GM19324 (cell line): ENCODE measurements at regions not wholly inside any gene's neighbourhood (a gene's known extent, or its start where the extent isn't known, plus 50 kb on each side); places are given as distances from the start of the nearest gene placed in this dataset.
"Not testable (repeated sequence)": the region's sequence is repeated elsewhere in the genome, so short reads cannot be mapped to it uniquely, and the experiment has no call there.

Source experiments
- ATAC-seq: cut with Tn5 transposase; IDR thresholded peaks from one replicate; pipeline ENCODE4 v1.9.1; 2021; ENCODE audit warnings: mild to moderate bottlenecking, moderate library complexity; ENCODE audit not compliant: unreplicated experiment, low FRiP score

DNA sequence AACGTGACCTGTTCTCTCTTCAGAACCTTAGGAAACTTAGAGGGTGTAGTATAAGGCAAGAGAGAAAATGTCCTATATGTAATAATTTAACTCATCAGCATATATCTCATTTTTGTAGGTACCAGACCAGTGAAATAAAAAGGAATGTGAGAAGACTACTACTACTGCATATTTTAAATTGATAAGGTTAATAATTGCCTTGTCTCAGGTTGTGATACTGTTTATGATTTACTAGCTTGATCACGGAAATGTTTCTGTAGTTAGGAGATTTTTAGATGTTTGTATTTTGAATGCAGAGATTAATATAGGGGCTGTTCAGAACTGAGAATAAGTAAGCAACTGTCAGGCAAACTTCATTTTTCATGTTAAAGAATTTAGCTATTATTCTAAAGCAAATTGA lies 1563.4 kb downstream of the C4orf33 start:
- ATAC-seq, result no peak

DNA sequence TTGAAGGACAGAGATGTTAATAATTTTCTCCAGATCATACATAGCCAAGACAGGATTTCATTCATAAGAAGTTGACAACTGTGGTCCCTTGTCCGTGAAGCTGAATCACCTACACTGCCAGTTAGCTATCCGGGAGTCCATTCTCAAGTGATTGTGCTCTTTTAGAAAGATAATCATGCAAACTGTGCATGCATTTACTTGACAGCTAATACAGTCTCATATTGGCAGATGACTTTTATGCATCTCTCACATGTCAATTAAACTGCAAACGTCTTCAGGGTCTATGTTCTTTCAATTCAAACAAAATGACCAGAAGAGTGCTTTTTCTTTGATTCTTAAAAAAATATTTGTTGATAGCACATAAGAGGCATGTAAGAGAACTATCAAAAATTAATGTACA lies 1572.9 kb downstream of the C4orf33 start:
- no peak for ATAC-seq

DNA sequence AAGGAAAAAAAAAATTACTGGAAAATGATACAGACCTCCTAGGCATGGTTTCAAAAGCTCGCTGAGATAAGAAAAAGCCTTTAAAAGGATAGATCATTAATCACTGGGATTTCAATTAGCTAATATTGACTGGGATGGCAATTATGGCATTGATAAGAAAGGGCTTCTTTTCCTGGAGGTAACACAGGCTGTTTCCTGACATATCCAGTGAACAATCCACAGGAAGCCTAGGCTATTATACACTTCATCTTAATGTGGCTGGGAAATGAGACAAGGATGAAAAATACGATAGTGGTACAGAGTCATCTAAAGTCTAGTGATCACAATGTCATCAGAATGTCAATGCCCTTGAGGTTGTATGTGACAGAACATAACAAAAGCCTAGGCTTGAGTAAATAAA lies 1579.3 kb downstream of the C4orf33 start:
- ATAC-seq, result no peak

DNA sequence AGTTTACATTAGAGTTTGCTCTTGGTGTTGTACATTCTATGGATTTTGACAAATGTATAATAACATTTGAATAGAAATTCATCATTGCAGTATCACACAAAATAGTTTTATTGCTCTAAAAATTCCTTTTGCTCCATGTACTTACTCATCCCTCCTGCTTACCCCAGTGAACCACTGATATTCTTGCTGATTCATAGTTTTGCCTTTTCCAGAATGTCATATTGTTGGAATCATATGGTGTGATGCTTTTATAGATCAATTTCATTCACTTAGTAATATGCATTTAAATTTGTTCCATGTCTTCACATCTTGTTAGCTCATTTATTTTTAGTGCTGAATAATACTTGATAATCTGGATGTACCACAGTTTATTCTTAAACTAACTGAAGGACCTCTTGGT lies 1593.2 kb downstream of the C4orf33 start:
- ATAC-seq, result no peak

DNA sequence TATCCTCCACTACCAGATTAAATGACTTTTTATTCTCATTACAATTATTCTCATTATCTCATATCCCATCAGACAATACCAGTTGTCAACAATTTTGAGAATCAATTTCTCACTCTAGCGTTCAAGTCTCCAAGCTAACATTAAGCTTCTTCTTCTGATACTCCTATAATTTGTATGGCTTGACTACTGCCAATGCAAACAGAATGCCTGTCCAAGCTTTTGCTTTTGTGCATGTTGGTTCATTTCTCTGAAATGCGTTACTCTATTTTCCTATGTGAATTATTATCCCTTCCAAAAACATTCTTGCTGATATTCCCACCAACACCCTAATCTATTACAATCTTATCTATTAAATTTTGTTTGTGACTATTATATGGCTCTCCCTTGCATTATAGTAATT lies 1602.3 kb downstream of the C4orf33 start:
- ATAC-seq, result no peak

DNA sequence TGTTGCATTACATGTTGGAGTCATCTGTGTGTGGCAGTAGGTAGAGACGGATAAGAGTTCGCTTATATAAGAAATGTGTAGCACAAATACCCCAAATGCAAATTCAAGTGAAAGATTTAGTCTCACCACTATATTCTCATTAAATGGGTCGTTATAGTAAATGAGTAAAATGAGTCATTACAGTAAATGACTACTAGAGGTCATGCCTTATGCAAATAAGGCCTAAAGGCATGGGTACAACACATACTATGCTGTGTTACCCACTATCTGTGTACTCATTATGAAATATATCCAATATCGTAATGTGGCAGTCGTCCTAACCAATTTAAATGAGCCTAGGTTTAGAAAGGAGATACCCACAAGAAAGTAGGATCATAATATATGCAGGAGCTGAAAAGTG lies 1603.1 kb downstream of the C4orf33 start:
- ATAC-seq, result no peak

DNA sequence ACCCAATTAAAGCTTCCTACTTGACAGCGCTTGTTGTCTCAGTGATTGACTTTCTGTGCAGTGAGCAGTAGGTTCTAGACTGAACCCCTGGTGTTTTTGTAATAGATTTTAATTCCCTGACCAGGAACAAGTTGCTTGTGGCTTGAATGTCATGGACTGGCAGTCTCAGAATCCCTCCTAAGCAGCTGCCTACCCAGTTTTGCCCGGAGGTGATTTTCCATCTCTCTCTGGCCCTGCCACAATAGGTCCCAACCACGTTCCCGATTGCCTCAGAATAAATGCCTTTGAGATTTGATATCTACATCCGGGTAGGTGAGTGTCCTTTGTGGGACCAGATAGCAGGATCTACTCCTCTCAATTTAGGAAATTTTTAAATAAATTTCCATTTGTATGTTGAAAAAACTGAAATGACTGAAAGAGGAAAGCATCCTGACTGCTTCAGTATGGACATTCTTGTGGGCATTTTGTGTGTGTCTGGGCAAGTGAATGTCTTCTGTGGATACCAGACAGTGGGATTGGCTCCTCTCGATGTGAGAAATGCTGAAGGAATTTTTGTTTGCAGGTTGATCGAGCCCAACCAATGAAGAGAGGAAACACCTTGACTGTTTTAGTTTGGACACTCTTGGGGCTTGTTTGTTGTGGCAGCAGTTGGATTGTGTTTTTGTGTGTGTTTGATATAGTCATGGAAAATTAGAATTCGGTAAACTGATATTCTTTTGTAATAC lies 1607.4 kb downstream of the C4orf33 start:
- no peak for ATAC-seq

DNA sequence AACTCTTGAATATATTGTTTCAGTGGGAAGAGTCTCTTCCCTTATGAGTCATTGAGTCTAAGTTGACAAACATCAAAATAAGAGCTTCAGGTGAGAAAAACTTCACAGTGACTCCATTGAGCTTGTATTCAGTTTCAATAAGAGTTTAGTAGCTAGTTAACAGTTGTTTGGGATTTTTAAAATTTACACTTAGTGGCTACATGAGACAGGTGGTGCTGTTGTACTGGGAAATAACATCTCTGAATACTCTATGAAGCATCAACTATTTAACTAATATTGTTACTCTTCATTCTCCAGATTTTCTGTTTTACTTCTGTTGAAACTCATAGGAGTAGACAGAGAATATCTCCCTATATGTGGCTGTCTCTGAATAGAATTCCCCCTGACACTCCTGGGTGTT lies 1609.1 kb downstream of the C4orf33 start:
- no peak for ATAC-seq

DNA sequence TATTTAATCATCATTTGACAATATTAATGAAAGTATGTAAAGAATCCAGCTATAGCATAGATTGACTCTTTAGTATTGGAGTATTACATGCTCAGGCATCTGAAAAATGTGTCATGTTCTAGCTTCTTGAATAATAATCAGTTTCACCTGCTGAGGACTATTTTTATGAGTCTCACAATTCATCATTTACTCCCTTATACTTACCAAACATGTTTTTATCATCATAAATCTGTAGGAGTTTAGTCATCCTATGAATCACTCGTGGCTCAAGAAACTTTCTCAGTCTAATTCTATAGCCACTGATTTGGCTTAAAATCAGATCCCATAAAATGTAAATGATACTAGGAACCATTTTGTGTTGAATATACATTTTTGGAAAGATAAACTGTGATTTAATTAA lies 1616.1 kb downstream of the C4orf33 start:
- no peak for ATAC-seq

DNA sequence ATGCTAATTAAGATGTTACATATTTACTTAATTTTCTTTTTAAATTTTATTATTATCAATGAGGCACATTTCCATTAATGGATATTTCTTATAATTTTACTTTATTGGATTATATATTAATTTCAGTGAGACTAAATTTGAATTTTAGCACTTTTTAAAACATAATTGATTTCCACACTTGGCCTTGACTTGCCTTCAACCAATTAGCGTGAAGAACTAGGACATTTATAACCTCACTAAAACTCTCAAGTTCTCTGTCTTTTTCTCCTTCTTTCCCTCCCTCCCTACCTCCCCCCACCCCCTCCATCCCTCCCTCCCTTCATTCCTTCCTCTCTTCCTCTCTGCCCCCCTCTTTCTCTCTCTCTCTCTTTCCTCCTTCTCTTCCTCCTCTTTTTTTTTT lies 1618.1 kb downstream of the C4orf33 start:
- no peak for ATAC-seq

DNA sequence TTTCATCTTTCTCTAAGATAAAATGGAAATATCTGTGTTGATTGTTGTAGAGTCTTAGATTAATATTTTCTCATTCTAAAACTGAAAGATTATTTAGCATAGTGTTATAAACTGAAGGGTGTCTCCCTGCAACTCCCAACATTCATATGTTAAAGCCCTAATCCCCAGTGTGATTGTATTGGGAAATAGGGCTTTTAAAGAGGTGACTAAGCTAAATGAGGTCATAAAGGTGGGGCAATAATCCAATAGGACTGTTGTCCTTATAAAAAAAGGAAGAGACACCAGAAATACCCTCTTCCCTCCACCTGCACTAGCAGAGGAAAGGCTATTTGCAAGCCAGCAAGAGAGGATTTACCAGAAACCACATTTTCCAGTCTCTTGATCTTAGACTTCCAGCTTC lies 1626.4 kb downstream of the C4orf33 start:
- ATAC-seq, result no peak

DNA sequence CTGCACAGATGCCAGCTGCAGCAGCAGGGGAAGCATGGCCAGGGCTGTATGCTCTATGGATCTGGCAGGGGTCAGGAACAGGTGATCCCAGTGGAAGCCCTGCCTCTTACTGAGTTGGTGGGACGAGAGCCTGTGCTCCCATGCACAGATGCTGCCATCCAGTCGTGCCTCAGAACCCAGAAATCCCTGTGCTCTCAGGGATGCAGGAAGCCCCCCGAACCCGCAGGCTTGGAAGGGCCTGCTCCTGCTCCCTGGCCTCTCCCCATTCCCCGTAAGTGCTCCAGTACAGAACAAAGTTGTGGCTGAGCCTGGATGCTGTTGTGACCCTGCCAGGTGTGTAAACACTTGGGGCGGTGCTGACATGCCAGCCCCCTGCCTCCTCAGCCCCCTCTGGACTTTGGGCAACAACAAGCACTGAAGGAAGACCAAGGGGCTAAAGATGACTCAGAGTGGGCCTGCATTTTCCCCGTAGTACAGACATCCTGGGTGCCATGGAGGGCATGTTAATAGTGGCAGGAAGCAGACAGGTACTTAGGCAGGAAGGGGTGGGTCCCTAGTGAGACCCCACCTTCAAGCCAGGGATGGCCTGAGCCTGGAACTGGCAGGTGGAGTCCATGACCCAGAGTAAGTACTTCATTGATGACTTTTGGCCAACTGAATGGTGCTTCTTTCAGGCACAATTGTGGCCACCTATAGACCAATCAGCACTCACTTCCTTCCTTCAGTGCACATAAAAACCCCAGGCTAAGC lies 1640.7 kb downstream of the C4orf33 start:
- no peak for ATAC-seq

DNA sequence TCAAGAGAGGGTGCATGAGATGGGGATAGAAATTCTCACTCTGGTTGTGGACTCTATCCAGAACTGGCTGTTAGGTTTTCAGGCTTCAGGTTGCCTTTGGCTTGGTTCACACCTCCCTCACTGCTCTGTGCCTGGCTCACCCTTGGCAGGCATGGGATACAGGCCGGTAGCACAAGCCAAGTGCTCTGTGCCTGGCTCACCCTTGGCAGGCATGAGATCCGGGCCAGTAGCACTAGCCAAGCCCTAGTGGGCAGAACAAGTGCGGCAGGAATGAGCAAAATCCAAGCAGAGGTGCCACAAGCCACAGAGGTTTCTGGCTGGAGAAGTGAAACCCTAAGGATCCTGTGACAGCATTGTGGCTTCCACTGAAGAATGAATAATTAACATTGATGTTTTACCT lies 1642.3 kb downstream of the C4orf33 start:
- no peak for ATAC-seq

DNA sequence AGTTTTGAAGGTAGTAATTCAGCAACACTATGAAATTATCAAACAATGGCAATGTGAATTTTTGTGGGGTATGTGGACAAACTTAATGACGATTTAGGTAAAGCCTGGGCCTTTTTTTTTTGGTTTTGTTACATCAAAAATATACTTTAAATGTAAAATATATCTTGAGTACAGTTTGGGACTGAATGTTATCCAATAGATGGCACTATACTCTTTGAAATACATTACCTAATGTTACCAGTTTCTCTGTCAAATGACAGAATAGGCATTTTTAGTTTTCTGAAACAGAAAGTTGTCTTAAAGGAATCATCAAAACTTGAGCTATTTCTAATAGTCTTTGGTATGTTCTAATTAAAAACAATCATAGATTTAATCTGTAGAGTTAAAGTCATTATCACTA lies 1651.9 kb downstream of the C4orf33 start:
- ATAC-seq, result no peak

DNA sequence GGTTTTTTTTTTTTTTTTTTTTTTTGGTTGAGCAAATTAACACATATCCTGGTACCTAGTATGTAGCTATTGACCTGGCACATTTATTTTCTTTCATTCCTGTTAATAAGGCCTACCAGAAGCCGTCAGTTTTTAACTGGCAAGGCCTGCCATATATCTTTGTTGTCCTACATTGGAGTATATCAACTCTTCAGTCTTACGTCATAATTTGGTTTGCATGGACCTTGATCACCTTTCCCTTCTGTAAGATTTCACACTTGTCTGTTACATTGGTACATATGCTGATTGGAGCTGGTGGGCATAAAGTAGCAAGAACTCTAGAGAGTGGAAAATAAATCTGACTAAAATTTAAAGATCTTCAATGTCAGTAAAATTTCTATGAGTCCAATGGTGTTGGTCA lies 1658.0 kb downstream of the C4orf33 start:
- no peak for ATAC-seq

DNA sequence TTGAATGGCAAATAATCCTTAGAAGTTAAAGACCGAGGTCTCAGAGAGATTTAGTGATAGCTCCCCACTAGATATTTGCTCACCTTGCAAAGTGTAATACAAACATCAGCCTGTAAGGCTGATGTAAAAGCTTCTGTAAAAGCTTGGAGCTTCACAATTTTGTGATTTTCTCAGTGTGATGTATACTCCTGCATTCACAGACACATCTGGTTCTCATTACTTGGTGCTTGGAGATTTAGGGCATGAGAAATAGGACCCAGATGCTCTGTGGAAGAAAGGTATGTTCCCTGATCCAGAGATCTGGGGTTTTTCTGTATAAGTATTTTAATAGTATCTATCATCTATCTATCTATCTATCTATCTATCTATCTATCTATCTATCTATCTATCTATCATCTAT lies 1664.3 kb downstream of the C4orf33 start:
- no peak for ATAC-seq

DNA sequence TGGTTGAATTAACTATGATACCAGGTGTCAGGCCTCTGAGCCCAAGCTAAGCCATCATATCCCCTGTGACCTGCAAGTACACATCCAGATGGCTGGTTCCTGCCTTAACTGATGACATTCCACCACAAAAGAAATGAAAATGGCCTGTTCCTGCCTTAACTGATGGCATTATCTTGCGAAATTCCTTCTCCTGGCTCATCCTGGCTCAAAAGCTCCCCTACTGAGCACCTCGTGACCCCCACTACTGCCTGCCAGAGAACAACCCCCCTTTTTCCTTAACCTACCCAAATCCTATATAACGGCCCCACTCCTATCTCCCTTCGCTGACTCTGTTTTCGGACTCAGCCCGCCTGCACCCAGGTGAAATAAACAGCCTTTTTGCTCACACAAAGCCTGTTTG lies 1671.4 kb downstream of the C4orf33 start:
- not testable (repeated sequence) for ATAC-seq

DNA sequence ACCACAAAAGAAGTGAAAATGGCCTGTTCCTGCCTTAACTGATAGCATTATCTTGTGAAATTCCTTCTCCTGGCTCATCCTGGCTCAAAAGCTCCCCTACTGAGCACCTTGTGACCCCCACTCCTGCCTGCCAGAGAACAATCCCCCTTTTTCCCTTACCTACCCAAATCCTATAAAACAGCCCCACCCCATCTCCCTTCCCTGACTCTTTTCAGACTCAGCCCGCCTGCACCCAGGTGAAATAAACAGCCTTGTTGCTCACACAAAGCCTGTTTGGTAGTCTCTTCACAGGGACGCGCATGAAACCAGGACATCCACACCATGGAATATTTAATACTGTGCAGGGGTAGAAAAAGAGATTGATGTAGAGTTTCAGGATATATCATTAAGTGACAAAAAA lies 1677.0 kb downstream of the C4orf33 start:
- ATAC-seq, result not testable (repeated sequence)

DNA sequence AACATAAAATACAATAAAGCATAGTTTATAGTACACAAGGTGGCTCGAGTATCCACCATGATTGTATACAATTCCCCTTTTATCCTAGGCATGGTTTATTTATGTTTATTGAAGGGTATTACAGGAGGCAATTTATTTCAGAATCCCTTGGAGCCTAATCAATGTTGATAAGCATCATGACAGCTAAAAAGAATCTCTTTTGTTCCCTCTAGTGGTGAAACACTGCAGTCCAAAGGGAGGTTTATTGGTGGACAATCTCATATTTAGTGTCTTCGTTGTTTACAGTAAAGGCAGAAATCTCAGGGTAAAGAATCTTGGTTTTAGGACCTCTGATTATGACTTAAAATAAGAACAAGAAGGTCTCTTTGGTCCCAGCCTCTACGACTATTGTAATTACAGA lies 1712.5 kb downstream of the C4orf33 start:
- ATAC-seq, result no peak

DNA sequence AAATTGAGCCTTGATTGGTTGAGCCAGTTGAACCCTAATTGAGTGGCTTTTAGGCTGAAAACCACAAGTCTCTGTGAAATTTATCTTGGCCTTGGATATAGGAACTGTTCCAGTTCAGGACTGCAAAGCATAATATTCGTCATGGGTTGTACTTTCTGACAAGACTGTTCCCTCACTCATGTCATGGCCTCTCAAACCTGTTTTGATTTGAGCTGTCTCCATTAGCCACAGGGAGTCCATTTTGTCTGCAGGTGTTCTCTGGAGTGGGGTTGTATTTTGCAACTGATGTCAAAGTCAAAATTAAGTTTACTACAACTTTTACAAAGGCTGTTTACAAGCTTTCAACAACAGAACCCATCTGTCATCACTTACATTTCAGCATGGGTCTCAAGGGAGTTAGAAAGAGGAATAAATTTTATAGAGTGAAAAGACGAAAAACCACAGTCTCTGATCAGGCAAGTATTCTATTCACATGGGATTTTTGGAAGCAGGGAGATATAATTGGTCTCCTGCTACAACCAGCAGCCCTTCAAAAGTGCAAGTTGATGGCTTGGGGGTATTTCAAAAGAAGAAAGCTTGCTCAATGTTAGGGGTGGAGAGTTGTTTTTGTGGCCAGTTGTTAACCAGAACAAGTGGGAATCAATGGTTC lies 1716.3 kb downstream of the C4orf33 start:
- ATAC-seq, result no peak

DNA sequence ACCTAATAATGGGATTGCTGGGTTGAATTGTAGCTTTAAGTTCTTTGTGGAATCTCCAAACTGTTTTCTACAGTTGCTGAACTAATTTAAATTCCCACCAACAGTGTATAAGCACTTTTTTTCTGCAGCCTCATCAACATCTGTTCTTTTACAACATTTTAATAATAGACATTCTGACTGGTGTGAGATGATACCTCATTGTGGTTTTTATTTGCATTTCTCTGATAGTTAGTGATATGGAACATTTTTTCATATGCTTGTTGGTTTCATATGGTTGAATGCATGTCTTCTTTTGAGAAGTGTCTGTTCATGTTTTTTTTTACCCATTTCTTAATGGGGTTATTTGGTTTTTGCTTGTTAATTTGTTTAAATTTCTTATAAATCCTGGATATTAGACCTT lies 1718.9 kb downstream of the C4orf33 start:
- ATAC-seq, result no peak

DNA sequence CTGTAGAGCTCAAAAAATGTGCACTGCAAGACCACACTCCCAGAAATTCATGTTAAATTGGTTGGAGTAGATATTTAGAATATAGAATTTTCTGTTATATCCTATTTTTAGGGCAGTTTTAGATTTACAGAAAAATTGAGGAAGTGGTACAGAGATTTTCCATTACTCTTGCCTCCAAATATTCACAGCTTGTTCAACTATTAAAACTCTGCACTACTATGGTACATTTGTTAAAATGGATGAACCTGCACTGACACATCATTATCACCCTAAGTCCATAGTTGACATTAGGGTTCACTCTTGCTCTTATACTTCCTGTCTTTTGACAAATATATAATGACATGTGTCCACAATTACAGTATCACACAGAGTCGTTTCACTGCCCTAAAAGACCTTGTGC lies 1724.5 kb downstream of the C4orf33 start:
- no peak for ATAC-seq
